ENCODE measurements at regions not wholly inside any gene's neighbourhood (a gene's known extent, or its start where the extent isn't known, plus 50 kb on each side); places are given as distances from the start of the nearest gene placed in this dataset.
"Not testable (repeated sequence)": the region's sequence is repeated elsewhere in the genome, so short reads cannot be mapped to it uniquely, and the experiment has no call there.

GRCh38 chr12:5332551-5332950, 99.4 kb upstream of the NTF3 start:
- Histone ChIP-seq H3K4me1 (peaks cover 12% of the 10 kb centered on the region), H3K27ac (no peak overlapping the region), H3K36me3 (no peaks in the 10 kb centered on the region), H3K79me2 (ENCODE audit: low read depth) (no peaks in the 10 kb centered on the region), H3K9ac (no peak overlapping the region), H3K4me3 (no peak overlapping the region), H4K20me1 (ENCODE audit: low read depth) (no peaks in the 10 kb centered on the region), H3K4me2 (no peak overlapping the region), H3F3A (ENCODE audit: low read depth) (peaks cover 10% of the 10 kb centered on the region), H3K9me3 (ENCODE audit: low read depth) (no peaks in the 10 kb centered on the region), H3K27me3 (no peaks in the 10 kb centered on the region), H2AFZ (replicated peaks) (no peak overlapping the region)
- Mint-ChIP-seq H3K27ac (no peak overlapping the region), H3K27me3 (ENCODE audit: insufficient read depth, low read depth) (peaks cover 3% of the 10 kb centered on the region), H3K9me3 (no peaks in the 10 kb centered on the region), H3K4me3 (no peak overlapping the region), H3K36me3 (no peaks in the 10 kb centered on the region), H3K4me1 (peaks cover 4% of the 10 kb centered on the region)
- TF ChIP-seq CTCF (IDR thresholded peaks at IDR 0.05) (no peak), EZH2phosphoT487 (IDR thresholded peaks at IDR 0.05) (no peak), EZH2 (IDR thresholded peaks at IDR 0.05) (no peak)
- no peak for DNase-seq (ENCODE audit: low spot score)

- Histone ChIP-seq H3K4me2 (no peak overlapping the region), H3K36me3 (no peaks in the 10 kb centered on the region), H3K4me3 (no peak overlapping the region), H2AFZ (replicated peaks) (no peak overlapping the region), H3K9me3 (ENCODE audit: low read depth) (no peaks in the 10 kb centered on the region), H3F3A (ENCODE audit: low read depth) (peaks cover 10% of the 10 kb centered on the region), H3K27me3 (no peaks in the 10 kb centered on the region), H3K27ac (no peak overlapping the region), H4K20me1 (ENCODE audit: low read depth) (no peaks in the 10 kb centered on the region), H3K4me1 (peaks cover 12% of the 10 kb centered on the region), H3K9ac (no peak overlapping the region), H3K79me2 (ENCODE audit: low read depth) (no peaks in the 10 kb centered on the region)
- TF ChIP-seq EZH2phosphoT487 (IDR thresholded peaks at IDR 0.05) (no peak), EZH2 (IDR thresholded peaks at IDR 0.05) (no peak), CTCF (IDR thresholded peaks at IDR 0.05) (no peak)
- peaks cover 3% of the 10 kb centered on the region for H3K27me3 Mint-ChIP-seq (ENCODE audit: insufficient read depth, low read depth)
- peaks cover 4% of the 10 kb centered on the region for H3K4me1 Mint-ChIP-seq
- H3K9me3 Mint-ChIP-seq: no peaks in the 10 kb centered on the region
- H3K36me3 Mint-ChIP-seq: no peaks in the 10 kb centered on the region
- H3K27ac Mint-ChIP-seq: no peak overlapping the region
- no peak for DNase-seq (ENCODE audit: low spot score)
- no peak overlapping the region for H3K4me3 Mint-ChIP-seq
Measured at GRCh38 chr12:5333096-5333495, 98.8 kb upstream of the NTF3 start.

GRCh38 chr12:5335069-5335468, 96.8 kb upstream of the NTF3 start:
- DNase-seq (ENCODE audit: low spot score): no peak
- Histone ChIP-seq H4K20me1 (ENCODE audit: low read depth) (no peaks in the 10 kb centered on the region), H3K79me2 (ENCODE audit: low read depth) (no peaks in the 10 kb centered on the region), H2AFZ (replicated peaks) (no peak overlapping the region), H3K4me3 (no peak overlapping the region), H3K9ac (no peak overlapping the region), H3K4me1 (no peaks in the 10 kb centered on the region), H3K9me3 (ENCODE audit: low read depth) (no peaks in the 10 kb centered on the region), H3K27ac (no peak overlapping the region), H3K4me2 (no peak overlapping the region), H3K36me3 (no peaks in the 10 kb centered on the region), H3K27me3 (no peaks in the 10 kb centered on the region), H3F3A (ENCODE audit: low read depth) (no peaks in the 10 kb centered on the region)
- H3K4me1 Mint-ChIP-seq: no peaks in the 10 kb centered on the region
- H3K9me3 Mint-ChIP-seq: peaks cover 2% of the 10 kb centered on the region
- TF ChIP-seq EZH2 (IDR thresholded peaks at IDR 0.05) (no peak), CTCF (IDR thresholded peaks at IDR 0.05) (no peak), EZH2phosphoT487 (IDR thresholded peaks at IDR 0.05) (no peak)
- no peaks in the 10 kb centered on the region for H3K36me3 Mint-ChIP-seq
- no peak overlapping the region for H3K27ac Mint-ChIP-seq
- H3K4me3 Mint-ChIP-seq: no peak overlapping the region
- H3K27me3 Mint-ChIP-seq (ENCODE audit: insufficient read depth, low read depth): peaks cover 4% of the 10 kb centered on the region

GRCh38 chr12:5341086-5341485, 90.8 kb upstream of the NTF3 start:
- not testable (repeated sequence) for H3K4me3 ChIP-seq; H3K27me3 Mint-ChIP-seq (ENCODE audit: insufficient read depth, low read depth); H3K36me3 Mint-ChIP-seq; H3K9me3 Mint-ChIP-seq; H3K27me3 ChIP-seq; H3K4me1 Mint-ChIP-seq; H3K4me2 ChIP-seq; H3K79me2 ChIP-seq (ENCODE audit: low read depth); H2AFZ ChIP-seq (replicated peaks); H3K36me3 ChIP-seq; H3K27ac ChIP-seq; H3F3A ChIP-seq (ENCODE audit: low read depth); H3K4me1 ChIP-seq; H3K9me3 ChIP-seq (ENCODE audit: low read depth); H3K9ac ChIP-seq; H3K4me3 Mint-ChIP-seq; H3K27ac Mint-ChIP-seq; H4K20me1 ChIP-seq (ENCODE audit: low read depth); DNase-seq (ENCODE audit: low spot score)
